ENCODE measurements at regions not wholly inside any gene's neighbourhood (a gene's known extent, or its start where the extent isn't known, plus 50 kb on each side); places are given as distances from the start of the nearest gene placed in this dataset.

- H3K27ac Mint-ChIP-seq, result no peak overlapping the region
- H3K27me3 Mint-ChIP-seq (ENCODE audit: insufficient read depth), result peaks cover 3% of the 10 kb centered on the region
- DNase-seq, result no peak
Measured at GRCh38 chr15:93164409-93164808, 75.4 kb upstream of the RGMA start.

GRCh38 chr15:93162560-93162959 lies 73.5 kb upstream of the RGMA start:
- Mint-ChIP-seq H3K9me3 (peaks cover 44% of the 10 kb centered on the region), H3K36me3 (ENCODE audit: low read depth) (no peaks in the 10 kb centered on the region), H3K27me3 (ENCODE audit: insufficient read depth) (peaks cover 3% of the 10 kb centered on the region), H3K4me3 (no peak overlapping the region), H3K27ac (no peak overlapping the region), H3K4me1 (ENCODE audit: low read depth) (no peaks in the 10 kb centered on the region)
- no peak for DNase-seq
- TF ChIP-seq CTCF (IDR thresholded peaks at IDR 0.05), result no peak

More at GRCh38 chr15:93164409-93164808, 75.4 kb upstream of the RGMA start:
- TF ChIP-seq CTCF (IDR thresholded peaks at IDR 0.05), result no peak
- Mint-ChIP-seq H3K4me1 (ENCODE audit: low read depth) (no peaks in the 10 kb centered on the region), H3K9me3 (peaks cover 39% of the 10 kb centered on the region), H3K4me3 (no peak overlapping the region), H3K36me3 (ENCODE audit: low read depth) (no peaks in the 10 kb centered on the region)

- no peaks in the 10 kb centered on the region; the same call in 1 of the 2 replicates for H3K27me3 Mint-ChIP-seq (ENCODE audit: insufficient read depth)
- no peaks in the 10 kb centered on the region for H3K4me1 Mint-ChIP-seq (ENCODE audit: low read depth)
- DNase-seq, result no peak
- H3K36me3 Mint-ChIP-seq (ENCODE audit: low read depth), result no peaks in the 10 kb centered on the region
- H3K9me3 Mint-ChIP-seq, result peaks cover 46% of the 10 kb centered on the region
- H3K4me3 Mint-ChIP-seq, result no peak overlapping the region
- no peak for TF ChIP-seq CTCF (IDR thresholded peaks at IDR 0.05)
- H3K27ac Mint-ChIP-seq, result no peak overlapping the region
Measured at GRCh38 chr15:93159930-93160329, 70.9 kb upstream of the RGMA start.

- no peaks in the 10 kb centered on the region for H3K27me3 Mint-ChIP-seq (ENCODE audit: insufficient read depth)
- H3K4me1 Mint-ChIP-seq (ENCODE audit: low read depth), result no peaks in the 10 kb centered on the region
Measured at GRCh38 chr15:93158097-93158900, 69.3 kb upstream of the RGMA start.

GRCh38 chr15:93154666-93155065 lies 65.7 kb upstream of the RGMA start:
- no peak for DNase-seq
- Mint-ChIP-seq H3K4me1 (ENCODE audit: low read depth) (no peaks in the 10 kb centered on the region), H3K36me3 (ENCODE audit: low read depth) (no peaks in the 10 kb centered on the region), H3K4me3 (no peak overlapping the region), H3K27me3 (ENCODE audit: insufficient read depth) (no peaks in the 10 kb centered on the region), H3K9me3 (peaks cover 39% of the 10 kb centered on the region), H3K27ac (no peak overlapping the region)
- no peak for TF ChIP-seq CTCF (IDR thresholded peaks at IDR 0.05)

More at GRCh38 chr15:93158097-93158900, 69.3 kb upstream of the RGMA start:
- H3K27ac Mint-ChIP-seq, result no peak overlapping the region
- no peak overlapping the region for H3K4me3 Mint-ChIP-seq
- no peaks in the 10 kb centered on the region for H3K36me3 Mint-ChIP-seq (ENCODE audit: low read depth)
- DNase-seq, result no peak
- H3K9me3 Mint-ChIP-seq, result peaks cover 42% of the 10 kb centered on the region
- TF ChIP-seq CTCF (IDR thresholded peaks at IDR 0.05), result no peak
